ENCODE measurements at regions not wholly inside any gene's neighbourhood (a gene's known extent, or its start where the extent isn't known, plus 50 kb on each side); places are given as distances from the start of the nearest gene placed in this dataset.

- DNase-seq = no peak
- Histone ChIP-seq H3K4me3 (no peak overlapping the region), H3K9me3 (no peaks in the 10 kb centered on the region), H3K27me3 (replicated peaks in 1 of 7) (peaks cover 0 to 5% (median 0%) of the 10 kb centered on the region in 7 donors), H3K36me3 (no peaks in the 10 kb centered on the region), H3K4me1 (no peaks in the 10 kb centered on the region), H3K27ac (no peak overlapping the region)
- WGBS, 5 donors = 69 to 85% (median 81%) methylated on average over 4 of the region's 4 CpGs
- intact Hi-C loops (cut with DNase I; ENCODE audit: low total_unique reads) = no loop called here
- TF ChIP-seq CTCF (IDR thresholded peaks at IDR 0.05 in 8 of 11, conservative IDR thresholded peaks at IDR 0.05 in 3 of 11) (no peak), POLR2A (IDR thresholded peaks at IDR 0.05) (no peak), POLR2AphosphoS5 (IDR thresholded peaks at IDR 0.05) (no peak)
Measured at GRCh38 chr12:66051361-66051760, 79.2 kb downstream of the LLPH start.

- H3K4me3 ChIP-seq = no peak overlapping the region
- TF ChIP-seq POLR2AphosphoS5 (IDR thresholded peaks at IDR 0.05) = no peak
- TF ChIP-seq CTCF (IDR thresholded peaks at IDR 0.05 in 8 of 11, conservative IDR thresholded peaks at IDR 0.05 in 3 of 11) = no peak
- TF ChIP-seq POLR2A (IDR thresholded peaks at IDR 0.05) = no peak
- WGBS, 5 donors = 47 to 86% (median 71%) methylated on average over 1 of the region's 1 CpG
Measured at GRCh38 chr12:66050610-66051009, 79.9 kb downstream of the LLPH start.

GRCh38 chr12:66050283-66050576, 80.3 kb downstream of the LLPH start:
- H3K27me3 ChIP-seq (replicated peaks in 1 of 7) = peaks cover 0 to 5% (median 0%) of the 10 kb centered on the region in 7 donors
- H3K9me3 ChIP-seq = no peaks in the 10 kb centered on the region
- H3K36me3 ChIP-seq = no peaks in the 10 kb centered on the region
- intact Hi-C loops (cut with DNase I; ENCODE audit: low total_unique reads) = no loop called here
- no peak overlapping the region for H3K4me3 ChIP-seq
- H3K4me1 ChIP-seq = no peaks in the 10 kb centered on the region
- no peak for DNase-seq
- TF ChIP-seq POLR2A (IDR thresholded peaks at IDR 0.05) (no peak), CTCF (IDR thresholded peaks at IDR 0.05 in 8 of 11, conservative IDR thresholded peaks at IDR 0.05 in 3 of 11) (no peak), POLR2AphosphoS5 (IDR thresholded peaks at IDR 0.05) (no peak)
- no peak overlapping the region for H3K27ac ChIP-seq

More at GRCh38 chr12:66050610-66051009, 79.9 kb downstream of the LLPH start:
- intact Hi-C loops (cut with DNase I; ENCODE audit: low total_unique reads) = no loop called here
- peaks cover 0 to 5% (median 0%) of the 10 kb centered on the region in 7 donors for H3K27me3 ChIP-seq (replicated peaks in 1 of 7)
- no peaks in the 10 kb centered on the region for H3K9me3 ChIP-seq
- H3K4me1 ChIP-seq = no peaks in the 10 kb centered on the region
- no peak overlapping the region for H3K27ac ChIP-seq
- no peaks in the 10 kb centered on the region for H3K36me3 ChIP-seq
- no peak for DNase-seq

GRCh38 chr12:66049538-66050282, 80.8 kb downstream of the LLPH start:
- no peaks in the 10 kb centered on the region for H3K9me3 ChIP-seq
- H3K4me3 ChIP-seq = no peak overlapping the region
- no peaks in the 10 kb centered on the region for H3K36me3 ChIP-seq
- H3K4me1 ChIP-seq = no peaks in the 10 kb centered on the region
- H3K27me3 ChIP-seq (replicated peaks in 1 of 7) = peaks cover 0 to 5% (median 0%) of the 10 kb centered on the region in 7 donors
- H3K27ac ChIP-seq = no peak overlapping the region
- intact Hi-C loops (cut with DNase I; ENCODE audit: low total_unique reads) = no loop called here
- TF ChIP-seq CTCF (IDR thresholded peaks at IDR 0.05 in 8 of 11, conservative IDR thresholded peaks at IDR 0.05 in 3 of 11) (no peak), POLR2A (IDR thresholded peaks at IDR 0.05) (no peak), POLR2AphosphoS5 (IDR thresholded peaks at IDR 0.05) (no peak)
- DNase-seq = no peak
